SH-SY5Y (cell line): ENCODE measurements at regions not wholly inside any gene's neighbourhood (a gene's known extent, or its start where the extent isn't known, plus 50 kb on each side); places are given as distances from the start of the nearest gene placed in this dataset.

ENCODE experiments used
- GATA2 ChIP-seq: IDR thresholded peaks from 2 replicates; pipeline ENCODE4 v1.6.1; 2011; ENCODE audit warnings: mild to moderate bottlenecking, low read depth, low read length
- GATA3 ChIP-seq: IDR thresholded peaks from 2 replicates; pipeline ENCODE4 v1.6.1; 2011; ENCODE audit warnings: low read depth, mild to moderate bottlenecking, low read length, moderate library complexity

GRCh38 chr12:25725470-25725869 lies 172.4 kb upstream of the LMNTD1 start:
- TF ChIP-seq GATA3 (no peak), GATA2 (no peak)

- TF ChIP-seq GATA3 (no peak), GATA2 (no peak)
Observed at GRCh38 chr12:25725931-25726330, 172.8 kb upstream of the LMNTD1 start.

- TF ChIP-seq GATA3 (no peak), GATA2 (no peak)
Observed at GRCh38 chr12:25728056-25728595, 175.0 kb upstream of the LMNTD1 start.

- TF ChIP-seq GATA3 (no peak), GATA2 (no peak)
Observed at GRCh38 chr12:25730489-25731349, 177.6 kb upstream of the LMNTD1 start.

- no peak for TF ChIP-seq GATA2
- TF ChIP-seq GATA3 = no peak
Observed at GRCh38 chr12:25733541-25733940, 180.5 kb upstream of the LMNTD1 start.

- no peak for TF ChIP-seq GATA2
- TF ChIP-seq GATA3 = no peak
Observed at GRCh38 chr12:25734529-25735180, 181.6 kb upstream of the LMNTD1 start.

- TF ChIP-seq GATA2 (no peak), GATA3 (no peak)
Observed at GRCh38 chr12:25740617-25741016, 187.5 kb upstream of the LMNTD1 start.

- TF ChIP-seq GATA3 (no peak), GATA2 (no peak)
Observed at GRCh38 chr12:25741917-25742316, 188.8 kb upstream of the LMNTD1 start.

GRCh38 chr12:25743679-25744215 lies 190.7 kb upstream of the LMNTD1 start:
- no peak for TF ChIP-seq GATA3
- no peak for TF ChIP-seq GATA2

GRCh38 chr12:25744313-25744712 lies 191.2 kb upstream of the LMNTD1 start:
- TF ChIP-seq GATA2 = no peak
- TF ChIP-seq GATA3 = no peak

- TF ChIP-seq GATA3 (no peak), GATA2 (no peak)
Observed at GRCh38 chr12:25745281-25745680, 192.2 kb upstream of the LMNTD1 start.

GRCh38 chr12:25746131-25746530 lies 193.0 kb upstream of the LMNTD1 start:
- TF ChIP-seq GATA3 (no peak), GATA2 (no peak)

- TF ChIP-seq GATA3 (no peak), GATA2 (no peak)
Observed at GRCh38 chr12:25752710-25753309, 199.7 kb upstream of the LMNTD1 start.

GRCh38 chr12:25755136-25755970 lies 202.3 kb upstream of the LMNTD1 start:
- TF ChIP-seq GATA2 = no peak
- TF ChIP-seq GATA3 = no peak

GRCh38 chr12:25755971-25756260 lies 202.6 kb upstream of the RASSF8 start:
- TF ChIP-seq GATA3 = no peak
- TF ChIP-seq GATA2 = no peak
